ENCODE measurements at regions not wholly inside any gene's neighbourhood (a gene's known extent, or its start where the extent isn't known, plus 50 kb on each side); places are given as distances from the start of the nearest gene placed in this dataset.

DNA sequence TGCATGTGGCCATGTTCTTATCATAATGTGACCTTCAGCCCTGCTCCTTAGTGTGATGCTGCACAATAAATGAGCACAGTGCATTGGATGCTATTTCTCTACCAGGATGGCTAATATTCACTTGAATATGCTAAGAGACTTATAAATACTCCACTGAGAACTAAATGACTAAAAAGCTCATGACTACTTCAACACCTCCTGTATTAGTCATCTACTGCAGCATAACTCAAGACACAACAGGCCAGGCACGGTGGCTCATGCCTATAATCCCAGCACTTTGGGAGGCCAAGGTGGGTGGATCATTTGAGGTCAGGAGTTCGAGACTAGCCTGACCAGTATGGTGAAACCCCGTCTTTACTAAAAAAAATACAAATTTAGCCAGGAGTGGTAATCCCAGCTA is 213.4 kb downstream of the RND3 start:
- TF ChIP-seq CTCF (conservative IDR thresholded peaks at IDR 0.05; ENCODE audit: low read length): no peak
- no peak overlapping the region for H3K4me3 ChIP-seq (ENCODE audit: low read length)
- DNase-seq (ENCODE audit: low read depth): peak; percentile 39

GRCh38 chr2:150271952-150272802 is 215.3 kb downstream of the RND3 start:
- DNase-seq (ENCODE audit: low read depth): peak; percentile 89
- H3K4me3 ChIP-seq (ENCODE audit: low read length): no peak overlapping the region
- no peak for TF ChIP-seq CTCF (conservative IDR thresholded peaks at IDR 0.05; ENCODE audit: low read length)

DNA sequence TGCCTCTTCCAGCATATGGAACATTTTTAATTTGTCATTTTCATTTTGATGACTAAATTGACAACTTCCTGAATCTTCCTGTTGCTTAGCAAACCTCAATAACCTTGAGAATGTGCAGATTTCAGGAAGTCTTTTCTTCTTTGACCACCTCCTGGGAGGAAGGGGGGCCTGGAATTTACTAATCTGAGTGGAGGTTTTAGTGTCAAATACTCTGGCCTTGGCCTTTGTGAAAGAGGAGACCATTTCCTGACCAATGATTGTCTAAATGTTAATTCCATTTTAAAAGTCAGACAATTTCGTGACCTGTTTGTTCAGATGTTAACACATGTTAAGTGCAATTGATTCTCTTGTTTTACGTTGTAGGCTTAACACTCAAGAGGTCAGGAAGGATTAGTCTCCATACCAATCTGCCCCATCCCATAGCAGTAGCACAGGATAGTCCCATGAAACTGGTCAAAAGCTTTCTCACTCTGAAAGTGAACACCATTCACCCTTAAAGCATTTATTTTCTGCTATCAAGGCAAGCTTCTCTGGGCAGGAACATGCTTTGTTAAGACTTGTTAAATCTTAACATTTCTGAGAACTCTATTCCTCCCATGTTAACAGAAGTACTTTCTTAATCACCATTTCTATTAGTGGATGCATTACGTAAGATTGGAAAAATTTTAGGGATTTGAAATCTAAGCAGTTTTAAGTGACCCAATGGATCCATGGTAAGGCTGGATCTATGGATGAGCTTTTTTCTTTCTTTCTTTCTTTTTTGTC is 219.6 kb downstream of the RND3 start:
- no peak overlapping the region for H3K4me3 ChIP-seq (ENCODE audit: low read length)
- DNase-seq (ENCODE audit: low read depth): no peak
- no peak for TF ChIP-seq CTCF (conservative IDR thresholded peaks at IDR 0.05; ENCODE audit: low read length)

DNA sequence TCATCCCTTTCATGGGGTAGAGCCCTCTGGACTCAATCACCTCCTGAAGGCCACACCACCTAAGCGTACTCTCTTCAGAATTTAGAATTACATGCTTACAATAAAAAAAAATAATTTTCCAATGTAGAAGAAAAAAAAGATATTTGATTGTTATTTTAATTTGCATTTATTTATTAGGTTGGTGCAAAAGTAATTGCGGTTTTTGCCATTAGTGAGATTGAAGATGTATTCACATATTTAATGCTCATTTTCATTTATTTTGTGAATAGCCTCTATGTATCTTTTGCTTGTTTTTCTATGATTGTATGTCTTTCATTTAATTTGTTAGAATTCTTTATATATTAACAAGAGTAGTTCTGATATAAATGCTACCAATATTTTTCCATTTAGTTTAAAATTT is 220.5 kb downstream of the RND3 start:
- TF ChIP-seq CTCF (conservative IDR thresholded peaks at IDR 0.05; ENCODE audit: low read length): no peak
- DNase-seq (ENCODE audit: low read depth): no peak
- H3K4me3 ChIP-seq (ENCODE audit: low read length): no peak overlapping the region

- no peak overlapping the region for H3K4me3 ChIP-seq (ENCODE audit: low read length)
- TF ChIP-seq CTCF (conservative IDR thresholded peaks at IDR 0.05; ENCODE audit: low read length): no peak
- DNase-seq (ENCODE audit: low read depth): no peak
Measured at GRCh38 chr2:150264442-150264841, 223.0 kb downstream of the RND3 start.

- no peak for DNase-seq (ENCODE audit: low read depth)
- no peak overlapping the region for H3K4me3 ChIP-seq (ENCODE audit: low read length)
- TF ChIP-seq CTCF (conservative IDR thresholded peaks at IDR 0.05; ENCODE audit: low read length): no peak
Measured at GRCh38 chr2:150261691-150262090, 225.8 kb downstream of the RND3 start.

- TF ChIP-seq CTCF (conservative IDR thresholded peaks at IDR 0.05; ENCODE audit: low read length): no peak
- no peak for DNase-seq (ENCODE audit: low read depth)
Measured at GRCh38 chr2:150260636-150261035, 226.8 kb downstream of the RND3 start.

More at GRCh38 chr2:150260636-150261035, 226.8 kb downstream of the RND3 start:
- H3K4me3 ChIP-seq (ENCODE audit: low read length): no peak overlapping the region

Data from AG10803 (cell line).